Hepatocyte (in vitro differentiated cells): ENCODE measurements at regions not wholly inside any gene's neighbourhood (a gene's known extent, or its start where the extent isn't known, plus 50 kb on each side); places are given as distances from the start of the nearest gene placed in this dataset.
A peak's percentile ranks its signal among the peaks of the same experiment; 100 is the strongest.

Experiments used
- DNase-seq: peaks from one replicate; pipeline ENCODE4 v3.0.0-alpha.2; 2016; ENCODE audit warnings: low spot score
- H2AFZ ChIP-seq: fragments of 200-600 bp; sonication (generic); 2 replicates; pipeline ENCODE4 v1.6.0; 2016; ENCODE audit warnings: antibody characterized with exemption, mild to moderate bottlenecking
- H3K27ac ChIP-seq: fragments of 200-600 bp; sonication (generic); 2 replicates; pipeline ENCODE4 v1.5.1; 2016; ENCODE audit warnings: mild to moderate bottlenecking
- H3K27me3 ChIP-seq: fragments of 200-600 bp; sonication (generic); 2 replicates; pipeline ENCODE4 v1.6.1; 2016
- H3K36me3 ChIP-seq: fragments of 200-600 bp; sonication (generic); replicated peaks from 2 replicates; pipeline ENCODE4 v1.5.1; 2016; ENCODE audit warnings: low read depth; ENCODE audit not compliant: insufficient read depth
- H3K4me1 ChIP-seq: fragments of 200-600 bp; sonication (generic); 2 replicates; pipeline ENCODE4 v1.5.1; 2016; ENCODE audit warnings: mild to moderate bottlenecking, moderate library complexity; ENCODE audit not compliant: insufficient read depth
- H3K4me2 ChIP-seq: fragments of 200-600 bp; sonication (generic); 2 replicates; pipeline ENCODE4 v1.6.0; 2016
- H3K4me3 ChIP-seq: fragments of 200-600 bp; sonication (generic); 2 replicates; pipeline ENCODE4 v1.5.1; 2016; ENCODE audit warnings: mild to moderate bottlenecking
- H3K79me2 ChIP-seq: fragments of 200-600 bp; sonication (generic); 2 replicates; pipeline ENCODE4 v1.6.0; 2017; ENCODE audit warnings: mild to moderate bottlenecking
- H3K9me2 ChIP-seq: fragments of 200-600 bp; sonication (generic); replicated peaks from 2 replicates; pipeline ENCODE4 v1.6.0; 2017; ENCODE audit warnings: mild to moderate bottlenecking; ENCODE audit not compliant: insufficient read depth
- H3K9me3 ChIP-seq: fragments of 200-600 bp; sonication (generic); 2 replicates; pipeline ENCODE4 v1.5.1; 2016; ENCODE audit warnings: low read depth, mild to moderate bottlenecking
- H4K20me1 ChIP-seq: fragments of 200-600 bp; sonication (generic); 2 replicates; pipeline ENCODE4 v1.6.0; 2016; ENCODE audit warnings: mild to moderate bottlenecking; ENCODE audit not compliant: insufficient read depth, poor library complexity, severe bottlenecking
- EZH2 ChIP-seq: fragments of 200-600 bp; sonication (generic); IDR thresholded peaks from 2 replicates; pipeline ENCODE4 v1.6.1; 2016; ENCODE audit warnings: antibody characterized with exemption, mild to moderate bottlenecking, borderline replicate concordance
- EZH2phosphoT487 ChIP-seq: fragments of 200-600 bp; sonication (generic); IDR thresholded peaks from one replicate; pipeline ENCODE4 v1.6.1; 2018; ENCODE audit warnings: antibody characterized with exemption, mild to moderate bottlenecking, low read depth, moderate library complexity; ENCODE audit not compliant: unreplicated experiment, severe bottlenecking
- WGBS: methylation state at CpG from one replicate; pipeline ENCODE4 v1.1.6; 2016; ENCODE audit warnings: low lambda C conversion rate; ENCODE audit errors: missing lambda C conversion rate; 5-methylcytosine and 5-hydroxymethylcytosine counted together
- TF ChIP-seq, protein P1 (sequence below): fragments of 200-600 bp; sonication (generic); IDR thresholded peaks from 2 replicates; pipeline ENCODE4 v1.5.1; 2016; ENCODE audit warnings: antibody characterized with exemption, mild to moderate bottlenecking; ENCODE audit not compliant: poor library complexity

GRCh38 chr5:145158730-145159129 lies 676.4 kb downstream of the PRELID2 start:
- 9% methylated on average over 4 of the region's 4 CpGs for WGBS
- Histone ChIP-seq H3K9me3 (no peaks in the 10 kb centered on the region), H3K4me3 (no peak overlapping the region), H3K9me2 (no peaks in the 10 kb centered on the region), H3K4me2 (peak overlapping the region; percentile 59), H4K20me1 (no peaks in the 10 kb centered on the region), H3K79me2 (no peaks in the 10 kb centered on the region), H3K27me3 (no peaks in the 10 kb centered on the region), H3K4me1 (peaks cover 5% of the 10 kb centered on the region), H2AFZ (peak overlapping the region; percentile 20), H3K36me3 (no peaks in the 10 kb centered on the region), H3K27ac (no peak overlapping the region)
- DNase-seq = no peak
- TF ChIP-seq EZH2 (no peak), EZH2phosphoT487 (no peak)
- TF ChIP-seq, protein P1, sequence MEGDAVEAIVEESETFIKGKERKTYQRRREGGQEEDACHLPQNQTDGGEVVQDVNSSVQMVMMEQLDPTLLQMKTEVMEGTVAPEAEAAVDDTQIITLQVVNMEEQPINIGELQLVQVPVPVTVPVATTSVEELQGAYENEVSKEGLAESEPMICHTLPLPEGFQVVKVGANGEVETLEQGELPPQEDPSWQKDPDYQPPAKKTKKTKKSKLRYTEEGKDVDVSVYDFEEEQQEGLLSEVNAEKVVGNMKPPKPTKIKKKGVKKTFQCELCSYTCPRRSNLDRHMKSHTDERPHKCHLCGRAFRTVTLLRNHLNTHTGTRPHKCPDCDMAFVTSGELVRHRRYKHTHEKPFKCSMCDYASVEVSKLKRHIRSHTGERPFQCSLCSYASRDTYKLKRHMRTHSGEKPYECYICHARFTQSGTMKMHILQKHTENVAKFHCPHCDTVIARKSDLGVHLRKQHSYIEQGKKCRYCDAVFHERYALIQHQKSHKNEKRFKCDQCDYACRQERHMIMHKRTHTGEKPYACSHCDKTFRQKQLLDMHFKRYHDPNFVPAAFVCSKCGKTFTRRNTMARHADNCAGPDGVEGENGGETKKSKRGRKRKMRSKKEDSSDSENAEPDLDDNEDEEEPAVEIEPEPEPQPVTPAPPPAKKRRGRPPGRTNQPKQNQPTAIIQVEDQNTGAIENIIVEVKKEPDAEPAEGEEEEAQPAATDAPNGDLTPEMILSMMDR = no peak

GRCh38 chr5:145157841-145158240 lies 677.3 kb downstream of the PRELID2 start:
- no peaks in the 10 kb centered on the region for H4K20me1 ChIP-seq
- no peaks in the 10 kb centered on the region for H3K9me3 ChIP-seq
- H3K9me2 ChIP-seq = no peaks in the 10 kb centered on the region
- no peaks in the 10 kb centered on the region for H3K79me2 ChIP-seq
- DNase-seq = no peak
- TF ChIP-seq EZH2 (no peak), EZH2phosphoT487 (no peak)
- TF ChIP-seq, protein P1 = no peak
- peaks cover 5% of the 10 kb centered on the region for H3K4me1 ChIP-seq
- no peak overlapping the region for H3K4me2 ChIP-seq
- no peaks in the 10 kb centered on the region for H3K27me3 ChIP-seq
- H3K27ac ChIP-seq = no peak overlapping the region
- H3K36me3 ChIP-seq = no peaks in the 10 kb centered on the region
- H3K4me3 ChIP-seq = no peak overlapping the region
- no peak overlapping the region for H2AFZ ChIP-seq

- Histone ChIP-seq H2AFZ (no peak overlapping the region), H3K9me3 (no peaks in the 10 kb centered on the region), H3K4me3 (no peak overlapping the region), H3K4me1 (no peaks in the 10 kb centered on the region), H3K36me3 (no peaks in the 10 kb centered on the region), H3K27me3 (no peaks in the 10 kb centered on the region), H3K4me2 (no peak overlapping the region), H3K79me2 (no peaks in the 10 kb centered on the region), H3K27ac (no peak overlapping the region), H3K9me2 (no peaks in the 10 kb centered on the region), H4K20me1 (no peaks in the 10 kb centered on the region)
- DNase-seq = no peak
- no peak for TF ChIP-seq EZH2
- 90% methylated on average over 1 of the region's 1 CpG for WGBS
Measured at GRCh38 chr5:145141534-145141933, 693.6 kb downstream of the PRELID2 start.

DNA sequence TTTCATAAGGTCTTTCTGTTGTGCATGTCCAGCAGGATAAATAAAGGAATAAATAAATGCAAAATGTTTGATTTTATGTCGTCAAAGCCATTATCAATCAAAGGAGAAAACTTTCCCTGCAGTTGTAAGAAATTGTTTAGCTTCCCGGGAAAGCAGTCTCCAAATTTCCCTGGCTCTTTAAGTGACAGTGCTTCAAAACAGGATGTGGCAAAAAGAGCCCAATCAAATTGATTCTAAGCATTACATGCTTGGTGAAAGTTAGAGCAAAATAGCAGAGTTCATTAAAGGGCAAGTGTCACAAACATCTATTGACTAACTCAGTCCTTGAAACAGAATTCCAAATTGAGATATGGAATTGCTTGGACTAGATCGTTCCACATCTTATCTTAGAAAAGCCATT lies 704.1 kb downstream of the PRELID2 start:
- H4K20me1 ChIP-seq = no peaks in the 10 kb centered on the region
- TF ChIP-seq, protein P1 = no peak
- no peak for TF ChIP-seq EZH2
- no peak for TF ChIP-seq EZH2phosphoT487
- H3K36me3 ChIP-seq = no peaks in the 10 kb centered on the region
- H3K4me2 ChIP-seq = no peak overlapping the region
- no peaks in the 10 kb centered on the region for H3K79me2 ChIP-seq
- DNase-seq = no peak
- H3K27ac ChIP-seq = no peak overlapping the region
- no peak overlapping the region for H3K4me3 ChIP-seq
- no peaks in the 10 kb centered on the region for H3K27me3 ChIP-seq
- no peaks in the 10 kb centered on the region for H3K9me3 ChIP-seq
- 36% methylated on average over 3 of the region's 3 CpGs for WGBS
- H3K4me1 ChIP-seq = no peaks in the 10 kb centered on the region
- H2AFZ ChIP-seq = no peak overlapping the region
- no peaks in the 10 kb centered on the region for H3K9me2 ChIP-seq
